ENCODE measurements at regions not wholly inside any gene's neighbourhood (a gene's known extent, or its start where the extent isn't known, plus 50 kb on each side); places are given as distances from the start of the nearest gene placed in this dataset.

DNA sequence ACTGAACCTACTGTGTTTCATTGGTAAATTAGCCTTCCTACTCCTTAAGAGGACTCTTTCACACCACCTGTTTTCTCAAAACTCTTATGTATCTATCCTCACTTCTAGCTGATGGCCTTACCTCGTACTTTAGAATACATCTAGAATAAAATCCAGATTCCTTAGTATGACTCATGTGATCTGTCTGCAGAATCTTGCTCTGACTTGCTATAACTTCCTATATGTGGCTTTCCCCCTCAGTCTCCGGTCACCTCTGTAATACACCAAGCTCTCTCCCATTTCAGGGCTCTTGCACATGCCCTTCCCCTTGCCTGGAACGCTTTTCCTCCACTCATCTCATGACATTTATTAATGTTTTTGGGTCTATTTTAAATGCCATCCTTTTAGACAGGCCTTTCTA, 95.6 kb upstream of the LHCGR start:
- TF ChIP-seq POLR2A (IDR thresholded peaks at IDR 0.05) = no peak
- H3K36me3 ChIP-seq = no peaks in the 10 kb centered on the region
- no peak overlapping the region for H3K4me3 ChIP-seq (replicated peaks in 1 of 3)
- intact Hi-C loops (cut with DNase I) = no loop called here
- H3K4me1 ChIP-seq = no peaks in the 10 kb centered on the region
- WGBS, 2 donors = 84 to 89% methylated on average over 3 of the region's 3 CpGs
- no peak for DNase-seq
- no peak overlapping the region for H3K27ac ChIP-seq
- H3K9me3 ChIP-seq = no peaks in the 10 kb centered on the region
- no peaks in the 10 kb centered on the region for H3K27me3 ChIP-seq

DNA sequence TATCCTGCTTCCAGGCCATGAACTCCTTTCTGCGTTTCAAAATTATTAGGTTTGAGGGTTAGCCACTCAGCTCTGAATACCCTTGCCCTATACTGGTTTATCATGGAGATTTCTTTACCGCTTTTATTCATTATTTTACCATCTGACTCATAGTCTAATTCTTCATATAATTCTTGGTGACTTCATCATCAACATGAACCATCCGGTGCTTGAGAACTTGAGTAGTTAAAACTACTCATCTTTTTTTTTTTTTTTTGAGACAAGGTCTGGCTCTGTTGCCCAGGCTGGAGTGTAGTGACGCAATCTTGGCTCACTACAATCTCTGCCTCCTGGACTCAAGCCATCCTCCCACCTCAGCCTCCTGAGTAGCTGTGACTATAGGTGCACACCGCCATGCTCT, 94.2 kb upstream of the LHCGR start:
- H3K4me1 ChIP-seq = no peaks in the 10 kb centered on the region
- H3K4me3 ChIP-seq (replicated peaks in 1 of 3) = no peak overlapping the region
- no peaks in the 10 kb centered on the region for H3K27me3 ChIP-seq
- H3K27ac ChIP-seq = no peak overlapping the region
- WGBS, 2 donors = 65 to 76% methylated on average over 5 of the region's 5 CpGs
- intact Hi-C loops (cut with DNase I) = no loop called here
- H3K36me3 ChIP-seq = no peaks in the 10 kb centered on the region
- TF ChIP-seq, protein P1, sequence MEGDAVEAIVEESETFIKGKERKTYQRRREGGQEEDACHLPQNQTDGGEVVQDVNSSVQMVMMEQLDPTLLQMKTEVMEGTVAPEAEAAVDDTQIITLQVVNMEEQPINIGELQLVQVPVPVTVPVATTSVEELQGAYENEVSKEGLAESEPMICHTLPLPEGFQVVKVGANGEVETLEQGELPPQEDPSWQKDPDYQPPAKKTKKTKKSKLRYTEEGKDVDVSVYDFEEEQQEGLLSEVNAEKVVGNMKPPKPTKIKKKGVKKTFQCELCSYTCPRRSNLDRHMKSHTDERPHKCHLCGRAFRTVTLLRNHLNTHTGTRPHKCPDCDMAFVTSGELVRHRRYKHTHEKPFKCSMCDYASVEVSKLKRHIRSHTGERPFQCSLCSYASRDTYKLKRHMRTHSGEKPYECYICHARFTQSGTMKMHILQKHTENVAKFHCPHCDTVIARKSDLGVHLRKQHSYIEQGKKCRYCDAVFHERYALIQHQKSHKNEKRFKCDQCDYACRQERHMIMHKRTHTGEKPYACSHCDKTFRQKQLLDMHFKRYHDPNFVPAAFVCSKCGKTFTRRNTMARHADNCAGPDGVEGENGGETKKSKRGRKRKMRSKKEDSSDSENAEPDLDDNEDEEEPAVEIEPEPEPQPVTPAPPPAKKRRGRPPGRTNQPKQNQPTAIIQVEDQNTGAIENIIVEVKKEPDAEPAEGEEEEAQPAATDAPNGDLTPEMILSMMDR (IDR thresholded peaks at IDR 0.05) = no peak
- no peak for TF ChIP-seq POLR2A (IDR thresholded peaks at IDR 0.05)
- H3K9me3 ChIP-seq = no peaks in the 10 kb centered on the region
- DNase-seq = peak; percentile 20 to 35

DNA sequence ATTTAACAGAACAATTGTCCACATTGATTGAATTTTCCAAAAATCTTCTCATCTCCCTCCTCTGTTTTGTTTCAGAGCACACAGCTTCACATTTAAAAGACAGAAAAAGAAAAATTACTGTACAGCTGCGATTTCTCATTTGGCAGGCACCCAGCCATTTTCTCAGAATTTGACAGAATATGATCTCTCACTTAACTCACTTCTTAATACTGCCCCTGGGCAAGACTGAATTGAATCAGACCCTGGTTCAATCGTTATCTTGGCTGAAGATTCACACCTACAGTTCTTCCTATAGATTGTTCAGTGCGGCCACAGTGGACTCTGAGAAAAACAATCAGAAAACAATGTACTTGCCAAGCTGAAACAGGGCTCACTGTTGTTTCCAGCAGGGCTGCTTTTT, 90.2 kb upstream of the LHCGR start:
- H3K4me1 ChIP-seq = no peaks in the 10 kb centered on the region
- H3K36me3 ChIP-seq = no peaks in the 10 kb centered on the region
- no peak for DNase-seq
- intact Hi-C loops (cut with DNase I) = no loop called here
- no peak overlapping the region for H3K27ac ChIP-seq
- 60 to 73% methylated on average over 3 of the region's 3 CpGs for WGBS, 2 donors
- H3K4me3 ChIP-seq (replicated peaks in 1 of 3) = no peak overlapping the region
- H3K27me3 ChIP-seq = no peaks in the 10 kb centered on the region
- no peaks in the 10 kb centered on the region for H3K9me3 ChIP-seq
- TF ChIP-seq POLR2A (IDR thresholded peaks at IDR 0.05) = no peak
- TF ChIP-seq, protein P1 (IDR thresholded peaks at IDR 0.05) = no peak

DNA sequence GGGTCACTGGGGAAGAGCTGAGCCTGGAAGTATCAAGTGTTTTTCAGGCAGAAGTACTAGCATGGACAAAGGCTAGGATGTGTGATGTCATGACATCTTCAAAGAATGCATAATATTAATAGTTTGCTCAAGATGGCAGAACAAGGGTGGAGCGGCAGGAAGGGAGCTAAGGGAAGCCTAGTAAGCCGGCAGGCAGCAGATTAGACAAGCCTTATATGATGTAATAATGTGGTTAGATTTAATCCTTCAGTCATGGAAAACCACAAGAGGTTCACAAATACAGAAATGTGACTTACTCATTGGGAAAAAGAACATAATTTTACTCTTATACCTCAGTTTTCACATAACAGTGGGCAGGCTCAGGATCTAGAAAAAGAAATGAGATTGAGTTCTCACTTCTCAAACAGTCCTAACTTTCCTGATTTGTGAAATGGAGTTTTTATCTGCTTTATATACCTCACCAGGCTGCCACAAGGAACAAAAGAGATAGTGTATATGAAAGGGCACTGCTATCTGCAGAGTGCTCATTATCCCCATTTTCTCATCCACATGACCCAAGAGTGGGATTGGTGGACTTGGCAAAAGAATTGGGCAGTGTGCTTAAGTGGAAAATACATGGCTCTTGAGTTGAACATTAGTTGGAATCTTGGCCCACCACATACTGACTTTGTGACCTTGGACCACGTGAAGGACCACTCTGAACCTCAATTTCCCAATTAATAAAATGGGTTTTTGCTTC, 89.1 kb upstream of the LHCGR start:
- H3K27ac ChIP-seq = no peak overlapping the region
- no peak for DNase-seq
- H3K9me3 ChIP-seq = no peaks in the 10 kb centered on the region
- no peak overlapping the region for H3K4me3 ChIP-seq (replicated peaks in 1 of 3)
- intact Hi-C loops (cut with DNase I) = no loop called here
- WGBS, 2 donors = 72 to 81% methylated on average over 3 of the region's 3 CpGs
- TF ChIP-seq, protein P1 (IDR thresholded peaks at IDR 0.05) = no peak
- TF ChIP-seq POLR2A (IDR thresholded peaks at IDR 0.05) = no peak
- H3K4me1 ChIP-seq = no peaks in the 10 kb centered on the region
- no peaks in the 10 kb centered on the region for H3K36me3 ChIP-seq
- no peaks in the 10 kb centered on the region for H3K27me3 ChIP-seq

DNA sequence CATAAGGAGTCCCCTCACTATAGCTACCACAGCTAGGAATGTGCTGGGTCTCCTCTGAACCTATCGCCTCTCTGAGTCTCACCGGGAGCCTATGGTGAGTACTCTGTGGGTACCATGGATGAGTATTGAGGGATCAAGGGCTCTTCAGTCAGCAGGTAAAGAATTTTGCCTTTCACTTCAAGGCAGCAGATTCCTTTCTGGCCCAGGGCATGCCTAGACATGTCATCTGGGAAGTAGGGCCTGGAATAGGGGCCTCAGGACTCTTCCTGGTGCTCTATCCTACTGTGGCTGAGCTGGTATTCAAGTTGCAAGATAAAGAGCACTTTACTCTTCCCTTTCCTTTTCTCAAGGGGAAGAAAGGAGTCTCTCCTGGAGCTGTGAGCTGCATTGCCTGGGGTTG, 85.6 kb upstream of the LHCGR start:
- WGBS, 2 donors = 95 to 100% methylated on average over 2 of the region's 2 CpGs
- Histone ChIP-seq H3K4me3 (replicated peaks in 1 of 3) (no peak overlapping the region), H3K4me1 (no peaks in the 10 kb centered on the region), H3K9me3 (no peaks in the 10 kb centered on the region), H3K27ac (no peak overlapping the region), H3K36me3 (no peaks in the 10 kb centered on the region), H3K27me3 (no peaks in the 10 kb centered on the region)
- intact Hi-C loops (cut with DNase I) = no loop called here
- TF ChIP-seq, protein P1 (IDR thresholded peaks at IDR 0.05) = no peak
- TF ChIP-seq POLR2A (IDR thresholded peaks at IDR 0.05) = no peak
- DNase-seq = no peak

Data from thyroid gland (tissue), 4 donors.